ENCODE measurements at regions not wholly inside any gene's neighbourhood (a gene's known extent, or its start where the extent isn't known, plus 50 kb on each side); places are given as distances from the start of the nearest gene placed in this dataset.

GRCh38 chr5:99639905-99640304, 711.1 kb upstream of the CHD1 start:
- no peak for DNase-seq (ENCODE audit: low read depth)
- no peak overlapping the region for H3K4me3 ChIP-seq (ENCODE audit: control insufficient read depth, low read depth, low read length)
- TF ChIP-seq, protein P1, sequence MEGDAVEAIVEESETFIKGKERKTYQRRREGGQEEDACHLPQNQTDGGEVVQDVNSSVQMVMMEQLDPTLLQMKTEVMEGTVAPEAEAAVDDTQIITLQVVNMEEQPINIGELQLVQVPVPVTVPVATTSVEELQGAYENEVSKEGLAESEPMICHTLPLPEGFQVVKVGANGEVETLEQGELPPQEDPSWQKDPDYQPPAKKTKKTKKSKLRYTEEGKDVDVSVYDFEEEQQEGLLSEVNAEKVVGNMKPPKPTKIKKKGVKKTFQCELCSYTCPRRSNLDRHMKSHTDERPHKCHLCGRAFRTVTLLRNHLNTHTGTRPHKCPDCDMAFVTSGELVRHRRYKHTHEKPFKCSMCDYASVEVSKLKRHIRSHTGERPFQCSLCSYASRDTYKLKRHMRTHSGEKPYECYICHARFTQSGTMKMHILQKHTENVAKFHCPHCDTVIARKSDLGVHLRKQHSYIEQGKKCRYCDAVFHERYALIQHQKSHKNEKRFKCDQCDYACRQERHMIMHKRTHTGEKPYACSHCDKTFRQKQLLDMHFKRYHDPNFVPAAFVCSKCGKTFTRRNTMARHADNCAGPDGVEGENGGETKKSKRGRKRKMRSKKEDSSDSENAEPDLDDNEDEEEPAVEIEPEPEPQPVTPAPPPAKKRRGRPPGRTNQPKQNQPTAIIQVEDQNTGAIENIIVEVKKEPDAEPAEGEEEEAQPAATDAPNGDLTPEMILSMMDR (conservative IDR thresholded peaks at IDR 0.05; ENCODE audit: control insufficient read depth, insufficient read depth, low read depth, low read length) = no peak

- no peak for DNase-seq (ENCODE audit: low read depth)
- no peak overlapping the region for H3K4me3 ChIP-seq (ENCODE audit: control insufficient read depth, low read depth, low read length)
- TF ChIP-seq, protein P1 (conservative IDR thresholded peaks at IDR 0.05; ENCODE audit: control insufficient read depth, insufficient read depth, low read depth, low read length) = no peak
Measured at GRCh38 chr5:99636663-99637062, 707.9 kb upstream of the CHD1 start.

GRCh38 chr5:99621772-99622681, 693.2 kb upstream of the CHD1 start:
- no peak for DNase-seq (ENCODE audit: low read depth)
- TF ChIP-seq, protein P1 (conservative IDR thresholded peaks at IDR 0.05; ENCODE audit: control insufficient read depth, insufficient read depth, low read depth, low read length) = no peak
- no peak overlapping the region for H3K4me3 ChIP-seq (ENCODE audit: control insufficient read depth, low read depth, low read length)

DNA sequence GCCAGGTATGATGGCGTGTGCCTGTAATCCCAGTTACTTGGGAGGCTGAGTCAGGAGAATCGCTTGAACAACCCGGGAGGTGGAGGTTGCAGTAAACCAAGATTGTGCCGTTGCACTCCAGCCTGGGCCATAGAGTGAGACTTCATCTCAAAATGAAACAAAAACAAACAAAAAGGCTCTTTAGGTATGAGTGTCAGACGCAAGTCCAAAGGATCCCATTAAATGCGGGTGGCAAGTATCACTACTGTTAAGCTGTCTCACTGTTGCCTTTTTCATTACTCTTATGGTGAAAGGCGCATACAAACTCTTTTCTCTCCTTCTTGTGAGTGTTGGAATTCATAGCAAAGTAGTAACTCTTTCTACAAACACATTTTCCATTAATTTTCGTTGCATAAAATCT, 688.5 kb upstream of the CHD1 start:
- H3K4me3 ChIP-seq (ENCODE audit: control insufficient read depth, low read depth, low read length) = no peak overlapping the region
- no peak for DNase-seq (ENCODE audit: low read depth)
- TF ChIP-seq, protein P1 (conservative IDR thresholded peaks at IDR 0.05; ENCODE audit: control insufficient read depth, insufficient read depth, low read depth, low read length) = no peak

GRCh38 chr5:99614888-99615287, 686.1 kb upstream of the CHD1 start:
- TF ChIP-seq, protein P1 (conservative IDR thresholded peaks at IDR 0.05; ENCODE audit: control insufficient read depth, insufficient read depth, low read depth, low read length) = no peak
- DNase-seq (ENCODE audit: low read depth) = no peak
- H3K4me3 ChIP-seq (ENCODE audit: control insufficient read depth, low read depth, low read length) = no peak overlapping the region

- no peak overlapping the region for H3K4me3 ChIP-seq (ENCODE audit: control insufficient read depth, low read depth, low read length)
- TF ChIP-seq, protein P1 (conservative IDR thresholded peaks at IDR 0.05; ENCODE audit: control insufficient read depth, insufficient read depth, low read depth, low read length) = no peak
- no peak for DNase-seq (ENCODE audit: low read depth)
Measured at GRCh38 chr5:99607124-99607523, 678.3 kb upstream of the CHD1 start.

Data from fibroblast of mammary gland (primary cell).